Activated CD4-positive, alpha-beta T cell treated with anti-CD3 and anti-CD28 coated beads, Interleukin-2, amount 10 ng/mL, durations not matched to agents 24 days and 14 days (primary cell): ENCODE measurements at regions not wholly inside any gene's neighbourhood (a gene's known extent, or its start where the extent isn't known, plus 50 kb on each side); places are given as distances from the start of the nearest gene placed in this dataset.

ENCODE experiments used
- DNase-seq: peaks from one replicate; pipeline ENCODE4 v3.0.0; 2022
- H3K27ac Mint-ChIP-seq: one replicate; pipeline ENCODE4 v1.8.0; 2022; ENCODE audit warnings: mild to moderate bottlenecking, mixed read lengths
- H3K27me3 Mint-ChIP-seq: one replicate; pipeline ENCODE4 v1.8.0; 2022; ENCODE audit warnings: mixed read lengths
- H3K36me3 Mint-ChIP-seq: one replicate; pipeline ENCODE4 v1.8.0; 2022; ENCODE audit warnings: low read depth, mild to moderate bottlenecking, mixed read lengths
- H3K4me1 Mint-ChIP-seq: one replicate; pipeline ENCODE4 v1.8.0; 2021; ENCODE audit warnings: mixed read lengths
- H3K4me3 Mint-ChIP-seq: one replicate; pipeline ENCODE4 v1.8.0; 2022; ENCODE audit warnings: mild to moderate bottlenecking, moderate library complexity, mixed read lengths
- H3K9me3 Mint-ChIP-seq: one replicate; pipeline ENCODE4 v1.8.0; 2021; ENCODE audit warnings: mixed read lengths
- intact Hi-C: fragments of 100-400 bp; cut with micrococcal nuclease; formaldehyde crosslinking; loops from one replicate; pipeline ENCODE4 v1.15.1; 2023

GRCh38 chr5:124481419-124481818, 265.0 kb downstream of the ZNF608 start:
- Mint-ChIP-seq H3K4me1 (no peaks in the 10 kb centered on the region), H3K4me3 (no peak overlapping the region), H3K27me3 (no peaks in the 10 kb centered on the region), H3K27ac (no peak overlapping the region), H3K9me3 (no peaks in the 10 kb centered on the region), H3K36me3 (no peaks in the 10 kb centered on the region)
- no peak for DNase-seq
- intact Hi-C loops: no loop called here

DNA sequence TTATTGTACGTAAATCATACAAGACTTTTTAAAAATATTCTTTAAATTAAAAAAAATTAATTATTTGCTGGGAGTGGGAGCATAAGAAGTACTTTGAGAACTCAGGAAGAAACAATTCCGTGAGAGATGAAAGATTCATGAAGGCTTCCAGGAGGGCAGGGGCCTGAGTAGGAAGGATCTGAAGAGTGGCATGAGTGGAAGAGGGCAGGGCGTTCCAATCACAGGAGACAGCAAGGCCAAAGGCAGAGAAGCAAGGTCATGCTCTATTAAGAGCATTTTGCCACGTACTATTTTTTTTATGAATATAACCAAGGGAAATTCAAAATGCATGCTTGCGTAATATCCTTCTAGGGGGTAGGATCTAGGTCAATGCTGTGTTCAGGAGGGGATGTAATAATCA, 265.5 kb downstream of the ZNF608 start:
- no peaks in the 10 kb centered on the region for H3K9me3 Mint-ChIP-seq
- no peak overlapping the region for H3K27ac Mint-ChIP-seq
- H3K4me3 Mint-ChIP-seq: no peak overlapping the region
- no peaks in the 10 kb centered on the region for H3K27me3 Mint-ChIP-seq
- H3K36me3 Mint-ChIP-seq: no peaks in the 10 kb centered on the region
- intact Hi-C loops: no loop called here
- no peak for DNase-seq
- no peaks in the 10 kb centered on the region for H3K4me1 Mint-ChIP-seq

DNA sequence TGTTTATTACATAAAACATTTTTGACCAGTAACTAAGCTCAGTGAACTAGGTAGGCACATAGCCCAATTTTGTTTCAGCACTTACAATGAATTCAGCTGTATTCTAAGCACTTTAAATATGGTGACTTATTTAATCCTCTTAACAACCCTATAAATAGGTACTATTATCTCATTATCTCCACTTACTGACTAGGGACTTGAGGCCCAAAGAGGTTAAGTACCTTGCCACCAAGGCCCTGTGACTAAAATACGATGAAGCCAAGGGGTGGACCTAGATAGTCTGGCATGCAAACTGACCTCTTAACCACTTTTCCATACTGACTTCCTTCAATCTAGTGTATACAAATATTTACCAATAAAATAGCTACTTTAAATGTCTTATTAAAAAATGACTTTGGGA, 266.4 kb downstream of the ZNF608 start:
- DNase-seq: no peak
- no peaks in the 10 kb centered on the region for H3K4me1 Mint-ChIP-seq
- H3K4me3 Mint-ChIP-seq: no peak overlapping the region
- H3K9me3 Mint-ChIP-seq: no peaks in the 10 kb centered on the region
- no peaks in the 10 kb centered on the region for H3K36me3 Mint-ChIP-seq
- no peak overlapping the region for H3K27ac Mint-ChIP-seq
- H3K27me3 Mint-ChIP-seq: no peaks in the 10 kb centered on the region
- intact Hi-C loops: no loop called here

GRCh38 chr5:124478264-124478663, 268.2 kb downstream of the ZNF608 start:
- Mint-ChIP-seq H3K27ac (no peak overlapping the region), H3K4me1 (no peaks in the 10 kb centered on the region), H3K9me3 (peaks cover 3% of the 10 kb centered on the region), H3K4me3 (no peak overlapping the region), H3K27me3 (no peaks in the 10 kb centered on the region), H3K36me3 (no peaks in the 10 kb centered on the region)
- DNase-seq: no peak
- intact Hi-C loops: no loop called here

GRCh38 chr5:124477577-124477976, 268.9 kb downstream of the ZNF608 start:
- intact Hi-C loops: no loop called here
- no peak for DNase-seq
- Mint-ChIP-seq H3K9me3 (peaks cover 3% of the 10 kb centered on the region), H3K27me3 (no peaks in the 10 kb centered on the region), H3K4me3 (no peak overlapping the region), H3K27ac (no peak overlapping the region), H3K36me3 (no peaks in the 10 kb centered on the region), H3K4me1 (no peaks in the 10 kb centered on the region)

GRCh38 chr5:124477062-124477461, 269.4 kb downstream of the ZNF608 start:
- no peaks in the 10 kb centered on the region for H3K36me3 Mint-ChIP-seq
- no peak overlapping the region for H3K27ac Mint-ChIP-seq

DNA sequence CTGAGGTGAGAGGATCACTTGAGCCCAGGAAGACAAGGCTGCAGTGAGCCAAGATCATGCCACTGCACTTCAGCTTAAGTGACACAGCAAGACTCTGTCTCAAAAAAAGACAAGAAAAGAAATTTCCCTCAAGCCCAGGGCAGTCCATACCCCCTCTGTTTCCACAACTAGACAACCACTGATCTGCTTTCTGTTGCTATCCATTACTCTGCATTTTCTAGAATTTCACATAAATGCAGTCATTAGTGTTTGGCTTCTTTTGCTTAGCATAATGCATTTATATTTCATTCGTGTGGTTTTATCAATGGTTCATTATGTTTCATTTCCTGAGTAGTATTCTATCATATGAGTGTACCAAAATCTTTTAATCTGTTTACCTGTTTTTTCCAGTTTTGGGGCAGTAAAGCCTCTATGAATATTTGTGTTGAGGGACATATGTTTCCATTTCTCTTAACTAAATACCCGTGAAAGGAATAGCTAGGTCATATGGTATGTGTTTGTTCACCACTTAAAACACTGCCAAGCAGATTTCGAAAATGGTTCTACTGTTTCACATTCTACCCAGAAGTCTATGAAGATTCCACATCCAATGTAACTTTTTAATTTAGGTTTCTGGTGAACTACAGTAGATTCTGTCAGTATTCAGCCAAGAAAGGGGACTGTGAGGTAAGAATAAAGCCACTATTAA, 271.8 kb downstream of the ZNF608 start:
- Mint-ChIP-seq H3K27me3 (no peaks in the 10 kb centered on the region), H3K9me3 (peaks cover 3% of the 10 kb centered on the region), H3K36me3 (no peaks in the 10 kb centered on the region), H3K27ac (no peak overlapping the region), H3K4me1 (no peaks in the 10 kb centered on the region), H3K4me3 (no peak overlapping the region)
- DNase-seq: no peak
- intact Hi-C loops: no loop called here

More at GRCh38 chr5:124477062-124477461, 269.4 kb downstream of the ZNF608 start:
- no peak for DNase-seq
- H3K27me3 Mint-ChIP-seq: no peaks in the 10 kb centered on the region
- H3K4me1 Mint-ChIP-seq: no peaks in the 10 kb centered on the region
- H3K4me3 Mint-ChIP-seq: no peak overlapping the region
- intact Hi-C loops: no loop called here
- H3K9me3 Mint-ChIP-seq: peaks cover 3% of the 10 kb centered on the region

DNA sequence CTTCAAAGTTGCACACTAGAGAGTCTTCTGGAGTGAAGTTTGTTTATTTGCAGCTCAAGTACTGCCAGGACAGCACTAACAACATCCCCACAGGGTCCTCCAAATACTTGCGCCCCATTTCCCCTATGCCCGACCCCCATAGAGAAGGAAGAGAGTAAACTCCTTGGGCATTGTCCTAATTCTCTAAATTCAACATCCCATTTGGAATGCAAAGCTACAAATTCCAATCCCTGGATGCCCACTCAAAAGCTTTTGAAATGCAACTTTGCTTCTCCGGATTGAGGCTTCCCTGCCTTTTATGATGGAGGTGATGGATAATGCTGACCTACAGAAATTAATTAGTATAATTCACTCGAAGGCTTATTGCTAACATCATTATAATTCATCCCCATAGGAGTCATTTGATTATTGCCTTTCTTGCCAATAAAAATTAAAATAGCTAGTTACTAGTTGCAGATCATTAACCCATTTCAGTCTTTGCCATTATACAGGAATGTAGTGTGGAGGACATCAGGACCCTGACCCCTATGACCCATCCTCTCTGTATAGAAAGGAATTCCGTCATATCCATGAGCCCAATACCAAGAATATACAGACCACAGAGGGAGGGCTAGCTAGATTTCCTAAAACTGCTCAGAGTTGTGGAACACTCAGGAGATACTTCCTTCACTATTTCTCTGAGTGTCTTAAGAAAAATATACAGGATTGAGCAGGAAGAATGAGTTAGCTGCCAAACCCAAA, 277.6 kb downstream of the ZNF608 start:
- no peaks in the 10 kb centered on the region for H3K9me3 Mint-ChIP-seq
- no peaks in the 10 kb centered on the region for H3K27me3 Mint-ChIP-seq
- DNase-seq: no peak
- no peak overlapping the region for H3K27ac Mint-ChIP-seq
- no peak overlapping the region for H3K4me3 Mint-ChIP-seq
- no peaks in the 10 kb centered on the region for H3K36me3 Mint-ChIP-seq
- H3K4me1 Mint-ChIP-seq: no peaks in the 10 kb centered on the region
- intact Hi-C loops: no loop called here

GRCh38 chr5:124467745-124468144, 278.7 kb downstream of the ZNF608 start:
- intact Hi-C loops: no loop called here
- Mint-ChIP-seq H3K9me3 (no peaks in the 10 kb centered on the region), H3K27me3 (no peaks in the 10 kb centered on the region), H3K36me3 (no peaks in the 10 kb centered on the region), H3K4me1 (no peaks in the 10 kb centered on the region), H3K27ac (no peak overlapping the region), H3K4me3 (no peak overlapping the region)
- DNase-seq: no peak

- H3K36me3 Mint-ChIP-seq: no peaks in the 10 kb centered on the region
- DNase-seq: no peak
- H3K27ac Mint-ChIP-seq: no peak overlapping the region
- H3K4me1 Mint-ChIP-seq: no peaks in the 10 kb centered on the region
- H3K9me3 Mint-ChIP-seq: no peaks in the 10 kb centered on the region
- no peaks in the 10 kb centered on the region for H3K27me3 Mint-ChIP-seq
- H3K4me3 Mint-ChIP-seq: no peak overlapping the region
- intact Hi-C loops: no loop called here
These were observed 280.4 kb downstream of the ZNF608 start for GRCh38 chr5:124466011-124466410.

- H3K4me3 Mint-ChIP-seq: no peak overlapping the region
- no peak for DNase-seq
- H3K36me3 Mint-ChIP-seq: no peaks in the 10 kb centered on the region
- intact Hi-C loops: no loop called here
- H3K27ac Mint-ChIP-seq: no peak overlapping the region
- H3K9me3 Mint-ChIP-seq: no peaks in the 10 kb centered on the region
- H3K27me3 Mint-ChIP-seq: no peaks in the 10 kb centered on the region
- H3K4me1 Mint-ChIP-seq: no peaks in the 10 kb centered on the region
These were observed 282.6 kb downstream of the ZNF608 start for GRCh38 chr5:124463851-124464250.

GRCh38 chr5:124462751-124463150, 283.7 kb downstream of the ZNF608 start:
- no peaks in the 10 kb centered on the region for H3K4me1 Mint-ChIP-seq
- no peak overlapping the region for H3K27ac Mint-ChIP-seq
- H3K4me3 Mint-ChIP-seq: no peak overlapping the region
- intact Hi-C loops: no loop called here
- no peak for DNase-seq
- H3K27me3 Mint-ChIP-seq: no peaks in the 10 kb centered on the region
- no peaks in the 10 kb centered on the region for H3K9me3 Mint-ChIP-seq
- no peaks in the 10 kb centered on the region for H3K36me3 Mint-ChIP-seq

GRCh38 chr5:124461941-124462340, 284.5 kb downstream of the ZNF608 start:
- no peaks in the 10 kb centered on the region for H3K27me3 Mint-ChIP-seq
- no peak overlapping the region for H3K27ac Mint-ChIP-seq
- H3K4me1 Mint-ChIP-seq: no peaks in the 10 kb centered on the region
- DNase-seq: no peak
- intact Hi-C loops: no loop called here
- H3K9me3 Mint-ChIP-seq: no peaks in the 10 kb centered on the region
- no peak overlapping the region for H3K4me3 Mint-ChIP-seq
- H3K36me3 Mint-ChIP-seq: no peaks in the 10 kb centered on the region

DNA sequence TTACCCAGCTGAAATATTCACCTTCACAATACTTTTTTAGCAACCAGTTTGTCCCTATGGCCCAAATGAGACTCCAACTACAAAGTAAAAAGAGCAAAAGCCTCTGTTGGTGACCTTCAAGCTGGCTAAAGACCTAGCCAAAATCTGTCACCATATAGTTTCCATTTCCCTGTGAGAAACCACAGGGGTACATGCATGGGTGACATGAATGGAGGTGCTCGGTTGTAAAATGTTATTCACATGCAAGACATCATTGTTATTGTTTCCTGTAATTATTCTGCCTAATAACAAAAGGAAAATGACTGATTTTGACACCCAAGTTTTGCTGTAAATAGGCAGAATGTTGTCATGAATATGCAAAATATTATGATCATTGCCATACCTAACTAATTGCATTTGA, 285.3 kb downstream of the ZNF608 start:
- Mint-ChIP-seq H3K36me3 (no peaks in the 10 kb centered on the region), H3K27me3 (no peaks in the 10 kb centered on the region), H3K27ac (no peak overlapping the region), H3K4me3 (no peak overlapping the region), H3K4me1 (no peaks in the 10 kb centered on the region), H3K9me3 (no peaks in the 10 kb centered on the region)
- intact Hi-C loops: no loop called here
- no peak for DNase-seq

DNA sequence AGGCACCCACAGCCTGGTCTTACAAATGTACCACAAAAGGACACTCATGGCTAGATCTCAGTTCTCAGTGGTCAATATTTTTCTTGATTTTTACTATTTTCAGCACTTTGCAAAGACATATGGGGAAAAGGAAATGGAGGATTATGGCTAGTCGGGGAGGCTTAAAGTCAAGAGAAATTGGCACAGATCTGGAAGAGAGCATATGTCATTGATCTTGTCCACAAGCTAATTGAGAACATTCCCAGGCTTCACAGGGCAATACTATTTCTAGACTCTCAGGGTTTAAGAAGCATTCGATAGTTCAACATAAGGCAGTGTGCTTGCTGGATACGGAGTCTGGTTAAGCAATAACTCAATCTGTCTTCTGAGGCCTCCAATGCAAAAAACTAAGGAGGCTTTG, 285.8 kb downstream of the ZNF608 start:
- no peaks in the 10 kb centered on the region for H3K4me1 Mint-ChIP-seq
- intact Hi-C loops: no loop called here
- DNase-seq: no peak
- no peak overlapping the region for H3K27ac Mint-ChIP-seq
- H3K9me3 Mint-ChIP-seq: no peaks in the 10 kb centered on the region
- H3K36me3 Mint-ChIP-seq: no peaks in the 10 kb centered on the region
- H3K27me3 Mint-ChIP-seq: no peaks in the 10 kb centered on the region
- H3K4me3 Mint-ChIP-seq: no peak overlapping the region
